Fibroblast of lung (primary cell): ENCODE measurements at regions not wholly inside any gene's neighbourhood (a gene's known extent, or its start where the extent isn't known, plus 50 kb on each side); places are given as distances from the start of the nearest gene placed in this dataset.
"Not testable (repeated sequence)": the region's sequence is repeated elsewhere in the genome, so short reads cannot be mapped to it uniquely, and the experiment has no call there.

Source experiments
- CTCF ChIP-seq, 2 donors: IDR thresholded peaks in 1 of 2; conservative IDR thresholded peaks in 1 of 2; 1 replicate in 1 of 2; 2 replicates in 1 of 2; pipeline ENCODE4 v1.5.1; 2011 to 2012; ENCODE audit warnings: low read length in 2 of 2, control low read depth in 1 of 2, inconsistent platforms in 1 of 2, low read depth in 1 of 2, mild to moderate bottlenecking in 1 of 2
- EZH2 ChIP-seq: IDR thresholded peaks from 2 replicates; pipeline ENCODE4 v1.5.1; 2012; ENCODE audit warnings: low read length, control low read depth, mild to moderate bottlenecking; ENCODE audit errors: missing control alignments

- TF ChIP-seq EZH2; CTCF (conservative IDR thresholded peaks at IDR 0.05 in 1 of 2, IDR thresholded peaks at IDR 0.05 in 1 of 2; ENCODE audit: low read depth in 1 of 2, low read length in 2 of 2): not testable (repeated sequence)
Measured at GRCh38 chrX:113473015-113473414, 632.4 kb upstream of the AMOT start.
